Thoracic aorta (tissue), 2 donors: ENCODE measurements at regions not wholly inside any gene's neighbourhood (a gene's known extent, or its start where the extent isn't known, plus 50 kb on each side); places are given as distances from the start of the nearest gene placed in this dataset.

Source experiments
- ATAC-seq: fragments of 150-250 bp; one replicate; pipeline ENCODE4 v1.8.0; 2017; ENCODE audit warnings: low read depth; ENCODE audit not compliant: insufficient number of reproducible peaks, low FRiP score
- DNase-seq: peaks from one replicate; pipeline ENCODE4 v3.0.0-alpha.2; 2020; ENCODE audit warnings: low spot score
- H3K27ac ChIP-seq, 2 donors: fragments of 200-600 bp; sonication (generic); 1 replicate in 1 of 2; 2 replicates in 1 of 2; pipeline ENCODE4 v1.5.1; 2016; ENCODE audit warnings: mild to moderate bottlenecking in 2 of 2, moderate library complexity in 2 of 2
- H3K27me3 ChIP-seq: fragments of 200-600 bp; sonication (generic); replicated peaks from 2 replicates; pipeline ENCODE4 v1.6.0; 2016; ENCODE audit warnings: mild to moderate bottlenecking; ENCODE audit not compliant: insufficient read depth
- H3K36me3 ChIP-seq: fragments of 200-600 bp; sonication (generic); one replicate; pipeline ENCODE4 v1.5.1; 2016
- H3K4me1 ChIP-seq, 2 donors: fragments of 200-600 bp; sonication (generic); 1 replicate in 1 of 2; 2 replicates in 1 of 2; pipeline versions ENCODE4 v1.5.1 to v1.6.0; 2016; ENCODE audit warnings: low read depth in 2 of 2, mild to moderate bottlenecking in 1 of 2; ENCODE audit not compliant: control insufficient read depth in 1 of 2
- H3K4me3 ChIP-seq: fragments of 200-600 bp; sonication (generic); 2 replicates; pipeline ENCODE4 v1.5.1; 2016; ENCODE audit warnings: mild to moderate bottlenecking
- H3K9me3 ChIP-seq: fragments of 200-600 bp; sonication (generic); 2 replicates; pipeline ENCODE4 v1.5.1; 2016
- CTCF ChIP-seq: fragments of 200-600 bp; sonication (generic); IDR thresholded peaks from one replicate; pipeline ENCODE4 v1.5.1; 2019; ENCODE audit warnings: antibody characterized with exemption

GRCh38 chr10:123470336-123470921 is 195.7 kb upstream of the GPR26 start:
- no peaks in the 10 kb centered on the region for H3K27me3 ChIP-seq
- H3K4me3 ChIP-seq: no peak overlapping the region
- DNase-seq: no peak
- no peaks in the 10 kb centered on the region for H3K9me3 ChIP-seq
- TF ChIP-seq CTCF: no peak
- H3K4me1 ChIP-seq: no peaks in the 10 kb centered on the region
- ATAC-seq: no peak
- H3K27ac ChIP-seq: no peak overlapping the region
- H3K36me3 ChIP-seq: no peaks in the 10 kb centered on the region

- DNase-seq (no peak), ATAC-seq (no peak)
- no peak overlapping the region for H3K4me3 ChIP-seq
Observed at GRCh38 chr10:123471811-123472210, 194.3 kb upstream of the GPR26 start.

DNA sequence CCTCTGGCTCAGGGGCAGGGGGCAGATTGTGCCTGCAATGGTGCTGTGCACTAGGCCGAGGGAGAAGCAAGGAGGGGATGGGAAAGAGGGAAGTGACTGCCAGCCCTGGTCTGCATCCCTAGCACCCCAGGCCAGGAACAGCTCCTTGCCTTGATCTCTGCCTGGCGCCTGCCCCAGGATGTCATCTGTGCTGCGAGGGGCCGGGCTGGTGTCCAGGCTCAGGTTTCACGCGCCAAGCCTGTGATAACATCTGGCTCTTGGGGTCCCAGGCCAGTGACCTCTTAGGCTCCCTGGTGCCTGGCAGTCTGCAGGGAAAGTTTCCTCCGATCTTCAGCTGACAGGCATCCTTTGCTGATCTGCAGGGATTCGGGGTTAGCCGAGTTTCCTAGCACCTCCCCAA is 193.5 kb upstream of the GPR26 start:
- Histone ChIP-seq H3K9me3 (no peaks in the 10 kb centered on the region), H3K36me3 (no peaks in the 10 kb centered on the region), H3K27ac (no peak overlapping the region), H3K4me1 (no peaks in the 10 kb centered on the region), H3K27me3 (no peaks in the 10 kb centered on the region), H3K4me3 (no peak overlapping the region)
- ATAC-seq (no peak), DNase-seq (no peak)
- no peak for TF ChIP-seq CTCF

More at GRCh38 chr10:123471811-123472210, 194.3 kb upstream of the GPR26 start:
- Histone ChIP-seq H3K4me1 (no peaks in the 10 kb centered on the region), H3K36me3 (no peaks in the 10 kb centered on the region), H3K27me3 (no peaks in the 10 kb centered on the region), H3K27ac (no peak overlapping the region), H3K9me3 (no peaks in the 10 kb centered on the region)
- TF ChIP-seq CTCF: no peak

GRCh38 chr10:123474700-123475099 is 191.5 kb upstream of the GPR26 start:
- H3K36me3 ChIP-seq: no peaks in the 10 kb centered on the region
- TF ChIP-seq CTCF: no peak
- H3K27me3 ChIP-seq: no peaks in the 10 kb centered on the region
- H3K27ac ChIP-seq: no peak overlapping the region
- DNase-seq (no peak), ATAC-seq (no peak)
- H3K4me3 ChIP-seq: no peak overlapping the region
- no peaks in the 10 kb centered on the region for H3K9me3 ChIP-seq
- no peaks in the 10 kb centered on the region for H3K4me1 ChIP-seq

- no peak for TF ChIP-seq CTCF
- Histone ChIP-seq H3K4me3 (no peak overlapping the region), H3K27me3 (no peaks in the 10 kb centered on the region), H3K4me1 (no peaks in the 10 kb centered on the region), H3K27ac (no peak overlapping the region), H3K9me3 (no peaks in the 10 kb centered on the region), H3K36me3 (no peaks in the 10 kb centered on the region)
- no peak for ATAC-seq
- DNase-seq: no peak
Observed at GRCh38 chr10:123475466-123475865, 190.7 kb upstream of the GPR26 start.
